ENCODE measurements at regions not wholly inside any gene's neighbourhood (a gene's known extent, or its start where the extent isn't known, plus 50 kb on each side); places are given as distances from the start of the nearest gene placed in this dataset.

DNA sequence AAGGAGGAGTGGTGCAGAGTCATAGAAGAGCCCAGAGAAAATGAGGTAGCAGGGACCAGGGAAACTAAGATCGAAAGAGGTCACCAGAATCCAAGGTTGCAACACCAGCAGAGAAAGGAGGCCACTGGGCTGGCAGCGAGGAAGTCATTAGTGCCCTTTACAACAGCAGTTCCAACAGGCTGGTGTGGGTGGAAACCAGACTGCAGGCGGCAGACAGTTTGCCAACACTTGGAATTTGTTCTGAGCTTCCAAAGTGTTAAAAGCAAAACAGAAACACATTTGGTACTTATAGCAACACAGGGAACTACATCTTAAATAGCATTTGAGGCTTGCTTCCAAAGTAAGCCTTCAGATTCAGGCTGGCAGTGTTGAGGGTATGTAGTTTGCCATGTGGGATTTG, 95.2 kb upstream of the PWP1 start:
- Histone ChIP-seq H3K4me1 (ENCODE audit: control insufficient read depth, extremely low read depth, insufficient read depth, low read length) (no peaks in the 10 kb centered on the region), H2AFZ (ENCODE audit: low read depth, low read length) (no peak overlapping the region), H3K9me1 (replicated peaks; ENCODE audit: control insufficient read depth, extremely low read depth, insufficient read depth, low read length) (no peaks in the 10 kb centered on the region), H3K4me2 (ENCODE audit: insufficient read depth, low read length) (no peak overlapping the region), H3K9me3 (replicated peaks; ENCODE audit: control insufficient read depth, insufficient read depth, low read length) (no peaks in the 10 kb centered on the region), H3K4me3 (replicated peaks in 1 of 3; ENCODE audit: insufficient read depth in 1 of 3, low read depth in 1 of 3, low read length in 3 of 3) (no peak overlapping the region), H3K27me3 (ENCODE audit: control insufficient read depth in 2 of 2, insufficient read depth in 2 of 2, low read length in 2 of 2) (no peaks in the 10 kb centered on the region), H3K9ac (replicated peaks; ENCODE audit: extremely low read depth, insufficient read depth, low read length) (no peak overlapping the region), H3K27ac (ENCODE audit: insufficient read depth, low read depth, low read length) (no peak overlapping the region), H4K20me1 (replicated peaks; ENCODE audit: control insufficient read depth, extremely low read depth, insufficient read depth, low read length) (no peaks in the 10 kb centered on the region), H3K36me3 (ENCODE audit: control insufficient read depth in 2 of 2, extremely low read depth in 1 of 2, insufficient read depth in 2 of 2, low read length in 2 of 2) (no peaks in the 10 kb centered on the region), H3K79me2 (ENCODE audit: control insufficient read depth, insufficient read depth, low read length) (no peaks in the 10 kb centered on the region)
- dilution Hi-C loops (cut with MboI; ENCODE audit: extremely low pct_ligation_motif_present, low sequenced_read_pairs) (no loop called here), intact Hi-C loops (cut with micrococcal nuclease) (no loop called here)
- no peak for FAIRE-seq
- TF ChIP-seq MYC (IDR thresholded peaks at IDR 0.05; ENCODE audit: low read depth, low read length) (no peak), POLR2AphosphoS5 (IDR thresholded peaks at IDR 0.05; ENCODE audit: insufficient read depth, low read depth, low read length) (no peak), FOS (IDR thresholded peaks at IDR 0.05; ENCODE audit: borderline replicate concordance, insufficient read depth, low read length) (no peak), JUN (IDR thresholded peaks at IDR 0.05; ENCODE audit: borderline replicate concordance, insufficient read depth, insufficient read length, low read depth) (no peak), EZH2 (IDR thresholded peaks at IDR 0.05; ENCODE audit: borderline replicate concordance, low read depth, low read length, severe bottlenecking) (no peak)
- TF ChIP-seq, protein P1, sequence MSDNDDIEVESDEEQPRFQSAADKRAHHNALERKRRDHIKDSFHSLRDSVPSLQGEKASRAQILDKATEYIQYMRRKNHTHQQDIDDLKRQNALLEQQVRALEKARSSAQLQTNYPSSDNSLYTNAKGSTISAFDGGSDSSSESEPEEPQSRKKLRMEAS (IDR thresholded peaks at IDR 0.05; ENCODE audit: insufficient read depth, insufficient read length), result no peak
- TF ChIP-seq, protein P2, sequence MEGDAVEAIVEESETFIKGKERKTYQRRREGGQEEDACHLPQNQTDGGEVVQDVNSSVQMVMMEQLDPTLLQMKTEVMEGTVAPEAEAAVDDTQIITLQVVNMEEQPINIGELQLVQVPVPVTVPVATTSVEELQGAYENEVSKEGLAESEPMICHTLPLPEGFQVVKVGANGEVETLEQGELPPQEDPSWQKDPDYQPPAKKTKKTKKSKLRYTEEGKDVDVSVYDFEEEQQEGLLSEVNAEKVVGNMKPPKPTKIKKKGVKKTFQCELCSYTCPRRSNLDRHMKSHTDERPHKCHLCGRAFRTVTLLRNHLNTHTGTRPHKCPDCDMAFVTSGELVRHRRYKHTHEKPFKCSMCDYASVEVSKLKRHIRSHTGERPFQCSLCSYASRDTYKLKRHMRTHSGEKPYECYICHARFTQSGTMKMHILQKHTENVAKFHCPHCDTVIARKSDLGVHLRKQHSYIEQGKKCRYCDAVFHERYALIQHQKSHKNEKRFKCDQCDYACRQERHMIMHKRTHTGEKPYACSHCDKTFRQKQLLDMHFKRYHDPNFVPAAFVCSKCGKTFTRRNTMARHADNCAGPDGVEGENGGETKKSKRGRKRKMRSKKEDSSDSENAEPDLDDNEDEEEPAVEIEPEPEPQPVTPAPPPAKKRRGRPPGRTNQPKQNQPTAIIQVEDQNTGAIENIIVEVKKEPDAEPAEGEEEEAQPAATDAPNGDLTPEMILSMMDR (IDR thresholded peaks at IDR 0.05; ENCODE audit: extremely low read depth in 1 of 2, insufficient read depth in 1 of 2, low read depth in 1 of 2, low read length in 2 of 2), result no peak
- POLR2A ChIA-PET, result no interaction called here
- no TSS peak for BruUV-seq (replicated peaks)
- CTCF ChIA-PET, result interaction anchor here (1.1 kb wide), 1 partner anchor 18 kb away, joined by 3 read pairs; no protein-coding TSS in a partner anchor
- no peak for DNase-seq (ENCODE audit: low read depth, low spot score)
